Body of pancreas (tissue), 4 donors: ENCODE measurements at regions not wholly inside any gene's neighbourhood (a gene's known extent, or its start where the extent isn't known, plus 50 kb on each side); places are given as distances from the start of the nearest gene placed in this dataset.

ENCODE experiments used
- POLR2A ChIP-seq, 3 donors: fragments of 450-650 bp; IDR thresholded peaks; one replicate each; pipeline ENCODE4 v1.6.1; 2016; ENCODE audit warnings: antibody characterized with exemption in 3 of 3, mild to moderate bottlenecking in 2 of 3
- TF ChIP-seq, protein P1 (sequence below), 7 experiments: fragments of 450-650 bp in 4 of 7; fragments of 200-600 bp in 3 of 7; sonication (generic) in 3 of 7; IDR thresholded peaks; one replicate each; pipeline ENCODE4 v1.5.1; 2016 to 2019; ENCODE audit warnings: antibody characterized with exemption in 7 of 7

DNA sequence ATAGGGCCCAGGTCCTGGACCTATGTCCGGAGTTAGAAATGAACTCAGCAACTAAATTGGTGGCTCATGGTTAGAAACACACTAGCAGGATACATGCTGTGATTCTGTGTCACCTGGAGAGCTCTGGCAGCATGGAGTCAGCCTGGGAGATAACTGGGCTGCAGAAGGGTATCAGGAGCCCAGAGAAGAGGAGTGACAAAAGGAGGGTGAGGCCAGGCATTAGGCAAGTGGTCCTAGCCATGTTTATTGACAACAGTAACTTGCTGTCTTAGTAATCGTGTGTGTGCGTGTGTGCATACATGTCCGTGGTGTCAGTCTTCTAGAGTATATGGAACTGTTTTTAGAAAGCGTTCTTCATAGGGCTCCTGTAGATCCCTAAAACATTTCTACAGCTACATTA, 157.5 kb upstream of the PHYHIPL start:
- TF ChIP-seq, protein P1, sequence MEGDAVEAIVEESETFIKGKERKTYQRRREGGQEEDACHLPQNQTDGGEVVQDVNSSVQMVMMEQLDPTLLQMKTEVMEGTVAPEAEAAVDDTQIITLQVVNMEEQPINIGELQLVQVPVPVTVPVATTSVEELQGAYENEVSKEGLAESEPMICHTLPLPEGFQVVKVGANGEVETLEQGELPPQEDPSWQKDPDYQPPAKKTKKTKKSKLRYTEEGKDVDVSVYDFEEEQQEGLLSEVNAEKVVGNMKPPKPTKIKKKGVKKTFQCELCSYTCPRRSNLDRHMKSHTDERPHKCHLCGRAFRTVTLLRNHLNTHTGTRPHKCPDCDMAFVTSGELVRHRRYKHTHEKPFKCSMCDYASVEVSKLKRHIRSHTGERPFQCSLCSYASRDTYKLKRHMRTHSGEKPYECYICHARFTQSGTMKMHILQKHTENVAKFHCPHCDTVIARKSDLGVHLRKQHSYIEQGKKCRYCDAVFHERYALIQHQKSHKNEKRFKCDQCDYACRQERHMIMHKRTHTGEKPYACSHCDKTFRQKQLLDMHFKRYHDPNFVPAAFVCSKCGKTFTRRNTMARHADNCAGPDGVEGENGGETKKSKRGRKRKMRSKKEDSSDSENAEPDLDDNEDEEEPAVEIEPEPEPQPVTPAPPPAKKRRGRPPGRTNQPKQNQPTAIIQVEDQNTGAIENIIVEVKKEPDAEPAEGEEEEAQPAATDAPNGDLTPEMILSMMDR (IDR thresholded peaks at IDR 0.05) = no peak
- TF ChIP-seq POLR2A (IDR thresholded peaks at IDR 0.05) = no peak
